Cardiac muscle cell (in vitro differentiated cells and primary cell): ENCODE measurements at regions not wholly inside any gene's neighbourhood (a gene's known extent, or its start where the extent isn't known, plus 50 kb on each side); places are given as distances from the start of the nearest gene placed in this dataset.

Experiments
- DNase-seq, 2 donors: peaks; one replicate each; pipeline versions ENCODE4 v3.0.0 to v3.0.0-alpha.2; 2010 to 2017; ENCODE audit warnings: low read depth in 1 of 2, low spot score in 1 of 2
- H3K27ac ChIP-seq: fragments of 200-600 bp; sonication (generic); 2 replicates; pipeline ENCODE4 v1.5.1; 2016
- H3K27me3 ChIP-seq: fragments of 200-600 bp; sonication (generic); 2 replicates; pipeline ENCODE4 v1.6.0; 2016; ENCODE audit warnings: control low read depth
- H3K36me3 ChIP-seq: fragments of 200-600 bp; sonication (generic); 2 replicates; pipeline ENCODE4 v1.5.1; 2016; ENCODE audit warnings: control low read depth
- H3K4me1 ChIP-seq: fragments of 200-600 bp; sonication (generic); 2 replicates; pipeline ENCODE4 v1.8.1; 2017; ENCODE audit warnings: low read depth, mild to moderate bottlenecking, mixed run types
- H3K4me3 ChIP-seq: fragments of 200-600 bp; sonication (generic); 2 replicates; pipeline ENCODE4 v1.5.1; 2016; ENCODE audit warnings: mild to moderate bottlenecking
- H3K9me3 ChIP-seq: fragments of 200-600 bp; sonication (generic); 2 replicates; pipeline ENCODE4 v1.5.1; 2017; ENCODE audit warnings: low read depth, mild to moderate bottlenecking, control low read depth
- TF ChIP-seq, protein P1 (sequence below): IDR thresholded peaks from 2 replicates; pipeline ENCODE4 v1.5.1; 2012; ENCODE audit warnings: low read depth, mild to moderate bottlenecking, low read length

DNA sequence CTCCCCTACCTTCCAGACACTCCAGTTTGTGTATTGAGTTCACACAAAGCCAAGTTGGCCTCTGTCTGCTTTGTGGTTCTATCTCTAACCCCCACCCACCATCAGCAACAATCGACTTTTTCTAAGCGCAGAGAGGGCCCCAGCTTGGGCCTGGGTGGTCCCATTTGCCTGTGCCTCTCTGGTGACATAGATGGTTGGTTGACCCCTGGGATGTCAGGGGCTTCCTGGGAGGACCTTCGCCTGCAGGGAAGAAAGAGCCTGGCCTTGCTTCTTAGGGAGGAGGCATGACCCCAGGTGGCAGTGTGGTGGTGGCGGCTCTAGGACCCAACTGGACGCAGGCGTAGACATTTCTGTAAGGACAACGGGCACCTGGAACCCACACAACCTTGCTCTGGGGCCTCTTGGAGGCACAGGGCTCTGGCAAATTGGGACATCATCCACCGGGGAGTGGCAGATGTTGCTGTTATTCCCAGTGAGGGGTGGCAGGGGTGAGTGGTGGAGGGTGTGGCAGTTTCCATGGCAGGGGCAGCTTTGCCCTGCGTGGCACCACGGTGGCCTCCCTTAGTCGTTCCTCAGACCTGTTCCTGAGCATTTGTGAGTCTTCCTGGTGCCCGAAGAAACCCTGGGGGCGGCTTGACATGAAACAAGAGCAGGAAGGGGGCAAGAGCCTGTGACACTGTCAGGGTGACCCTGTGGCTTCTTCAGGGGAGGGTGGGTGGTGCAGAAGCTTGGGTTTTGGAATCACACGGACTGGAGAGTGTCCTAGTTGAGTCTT is 171.0 kb upstream of the IER5L start:
- H3K27ac ChIP-seq: no peak overlapping the region
- H3K4me1 ChIP-seq: peaks cover 31% of the 10 kb centered on the region
- TF ChIP-seq, protein P1, sequence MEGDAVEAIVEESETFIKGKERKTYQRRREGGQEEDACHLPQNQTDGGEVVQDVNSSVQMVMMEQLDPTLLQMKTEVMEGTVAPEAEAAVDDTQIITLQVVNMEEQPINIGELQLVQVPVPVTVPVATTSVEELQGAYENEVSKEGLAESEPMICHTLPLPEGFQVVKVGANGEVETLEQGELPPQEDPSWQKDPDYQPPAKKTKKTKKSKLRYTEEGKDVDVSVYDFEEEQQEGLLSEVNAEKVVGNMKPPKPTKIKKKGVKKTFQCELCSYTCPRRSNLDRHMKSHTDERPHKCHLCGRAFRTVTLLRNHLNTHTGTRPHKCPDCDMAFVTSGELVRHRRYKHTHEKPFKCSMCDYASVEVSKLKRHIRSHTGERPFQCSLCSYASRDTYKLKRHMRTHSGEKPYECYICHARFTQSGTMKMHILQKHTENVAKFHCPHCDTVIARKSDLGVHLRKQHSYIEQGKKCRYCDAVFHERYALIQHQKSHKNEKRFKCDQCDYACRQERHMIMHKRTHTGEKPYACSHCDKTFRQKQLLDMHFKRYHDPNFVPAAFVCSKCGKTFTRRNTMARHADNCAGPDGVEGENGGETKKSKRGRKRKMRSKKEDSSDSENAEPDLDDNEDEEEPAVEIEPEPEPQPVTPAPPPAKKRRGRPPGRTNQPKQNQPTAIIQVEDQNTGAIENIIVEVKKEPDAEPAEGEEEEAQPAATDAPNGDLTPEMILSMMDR: no peak
- H3K4me3 ChIP-seq: no peak overlapping the region
- no peaks in the 10 kb centered on the region for H3K27me3 ChIP-seq
- no peaks in the 10 kb centered on the region for H3K36me3 ChIP-seq
- no peaks in the 10 kb centered on the region for H3K9me3 ChIP-seq
- DNase-seq: no peak

DNA sequence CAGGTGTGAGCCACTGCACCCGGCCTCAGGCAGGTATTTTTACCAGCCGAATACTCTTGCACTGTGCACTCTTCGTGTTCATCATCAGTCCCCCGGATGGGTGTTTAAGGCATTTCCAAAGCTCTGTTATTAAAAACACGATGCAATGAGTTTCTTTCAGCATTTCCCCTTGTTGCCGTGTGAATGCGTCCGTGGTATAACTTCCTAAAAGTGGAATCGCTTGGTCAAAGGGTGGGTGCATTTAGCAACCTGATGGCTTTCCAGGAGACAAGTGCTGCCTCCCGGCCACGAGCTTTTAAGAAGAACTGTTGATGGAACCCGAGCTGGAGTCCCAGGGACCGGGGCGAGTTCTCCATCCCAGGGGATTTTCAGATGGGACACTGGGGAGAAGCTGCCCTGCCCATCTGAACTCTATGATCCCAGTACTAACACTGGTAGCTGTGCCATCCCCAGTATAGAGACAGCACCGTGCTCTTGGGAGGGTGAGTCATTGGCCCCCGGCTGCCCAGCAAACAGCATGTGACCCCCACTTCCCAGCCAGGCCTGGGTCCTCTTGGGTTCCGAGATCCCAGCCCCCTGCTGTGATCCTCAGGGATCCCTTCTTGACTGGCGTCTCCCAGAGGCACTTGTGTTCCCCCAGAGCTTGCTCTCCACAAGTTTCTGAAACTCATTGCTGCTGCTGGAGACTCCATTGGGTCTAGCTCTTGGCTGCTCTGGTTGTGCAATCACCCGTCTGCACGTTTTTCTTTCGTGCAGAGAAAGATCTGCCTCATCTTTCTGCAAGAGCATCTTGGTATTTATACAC is 169.5 kb upstream of the IER5L start:
- no peaks in the 10 kb centered on the region for H3K9me3 ChIP-seq
- peaks cover 18% of the 10 kb centered on the region for H3K4me1 ChIP-seq
- H3K36me3 ChIP-seq: no peaks in the 10 kb centered on the region
- no peak overlapping the region for H3K4me3 ChIP-seq
- TF ChIP-seq, protein P1: no peak
- peak in 1 of 2 donors; percentile 75 for DNase-seq
- no peak overlapping the region for H3K27ac ChIP-seq
- no peaks in the 10 kb centered on the region for H3K27me3 ChIP-seq

DNA sequence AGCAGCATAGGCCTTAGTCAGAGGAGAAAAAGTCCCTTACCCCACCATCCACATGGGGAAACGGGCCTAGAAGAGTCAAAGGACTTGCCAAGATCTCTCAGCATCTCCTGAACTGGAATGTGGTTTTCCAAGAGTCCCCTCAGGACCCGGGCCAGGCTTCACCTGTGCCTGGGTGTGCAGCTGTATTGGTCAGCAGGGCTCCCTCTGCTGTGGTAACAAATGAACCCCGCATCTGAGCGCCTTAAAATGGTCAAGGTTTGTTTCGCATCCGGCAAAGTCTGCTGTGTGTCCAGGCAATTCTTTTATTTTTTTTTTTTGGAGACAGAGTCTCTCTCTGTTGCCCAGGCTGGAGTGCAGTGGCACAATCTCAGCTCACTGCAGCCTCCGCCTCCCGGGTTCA is 168.0 kb upstream of the IER5L start:
- peaks cover 6% of the 10 kb centered on the region for H3K4me1 ChIP-seq

DNA sequence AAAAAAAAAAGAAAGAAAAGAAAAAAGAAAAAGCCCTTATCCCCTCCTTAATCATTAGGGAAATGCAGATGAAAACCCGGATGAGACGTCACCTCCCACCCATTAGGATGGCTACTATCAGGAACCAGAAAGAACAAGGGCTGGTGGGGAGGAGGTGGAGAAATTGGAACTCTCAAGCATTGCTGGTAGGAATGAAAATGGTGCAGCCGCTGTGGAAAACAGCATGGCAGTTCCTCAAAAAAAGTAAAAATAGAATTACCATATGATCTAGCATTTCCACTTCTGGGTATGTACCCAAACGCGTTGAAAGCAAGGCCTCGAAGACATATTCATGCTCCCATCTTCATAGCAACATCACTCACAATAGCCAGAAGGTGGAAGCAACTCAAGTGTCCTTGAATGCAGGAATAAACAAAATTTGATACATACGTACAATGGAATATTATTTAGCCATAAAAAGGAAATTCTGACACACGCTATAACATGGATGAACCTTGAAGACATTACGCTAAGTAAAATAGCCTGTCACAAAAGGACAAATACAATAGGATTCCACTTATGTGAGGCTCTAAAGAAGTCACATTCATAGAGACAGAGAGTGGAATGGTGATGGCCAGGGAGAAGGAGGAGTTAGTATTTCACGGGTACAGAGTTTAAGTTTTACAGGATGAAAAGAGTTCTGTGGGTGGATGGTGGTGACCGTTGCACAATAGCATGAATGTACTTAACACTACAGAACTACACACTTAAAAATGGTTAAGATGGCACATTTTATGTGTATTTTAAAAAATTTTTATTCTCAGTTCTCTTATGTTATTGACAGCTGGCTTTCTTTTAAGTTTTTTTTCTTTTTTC is 166.8 kb upstream of the IER5L start:
- Histone ChIP-seq H3K4me1 (peaks cover 5% of the 10 kb centered on the region), H3K27ac (no peak overlapping the region), H3K27me3 (no peaks in the 10 kb centered on the region), H3K36me3 (no peaks in the 10 kb centered on the region), H3K9me3 (no peaks in the 10 kb centered on the region), H3K4me3 (no peak overlapping the region)
- TF ChIP-seq, protein P1: no peak
- DNase-seq: peak in 1 of 2 donors; percentile 35

More for the DNA sequence above, 168.0 kb upstream of the IER5L start:
- Histone ChIP-seq H3K4me3 (no peak overlapping the region), H3K27me3 (no peaks in the 10 kb centered on the region), H3K36me3 (no peaks in the 10 kb centered on the region), H3K27ac (no peak overlapping the region), H3K9me3 (no peaks in the 10 kb centered on the region)
- TF ChIP-seq, protein P1: no peak
- DNase-seq: no peak
